HG02884 (cell line): ENCODE measurements at regions not wholly inside any gene's neighbourhood (a gene's known extent, or its start where the extent isn't known, plus 50 kb on each side); places are given as distances from the start of the nearest gene placed in this dataset.

ENCODE experiments used
- ATAC-seq: cut with Tn5 transposase; IDR thresholded peaks from one replicate; pipeline ENCODE4 v1.9.1; 2021; ENCODE audit warnings: mild to moderate bottlenecking, moderate library complexity; ENCODE audit not compliant: unreplicated experiment

GRCh38 chr15:97654481-97655076, 305.9 kb upstream of the ARRDC4 start:
- no peak for ATAC-seq

- ATAC-seq = no peak
These were observed 298.7 kb upstream of the ARRDC4 start for GRCh38 chr15:97661796-97662195.

- no peak for ATAC-seq
These were observed 287.9 kb upstream of the ARRDC4 start for GRCh38 chr15:97672586-97672985.

- ATAC-seq = no peak
These were observed 281.8 kb upstream of the ARRDC4 start for GRCh38 chr15:97678656-97679055.

GRCh38 chr15:97679106-97679688, 281.3 kb upstream of the ARRDC4 start:
- no peak for ATAC-seq

- no peak for ATAC-seq
These were observed 279.8 kb upstream of the ARRDC4 start for GRCh38 chr15:97680606-97681220.

- no peak for ATAC-seq
These were observed 276.7 kb upstream of the ARRDC4 start for GRCh38 chr15:97683831-97684230.

- no peak for ATAC-seq
These were observed 276.3 kb upstream of the ARRDC4 start for GRCh38 chr15:97684249-97684648.

GRCh38 chr15:97686324-97686723, 274.2 kb upstream of the ARRDC4 start:
- ATAC-seq = no peak

GRCh38 chr15:97687654-97688053, 272.8 kb upstream of the ARRDC4 start:
- no peak for ATAC-seq

GRCh38 chr15:97688177-97688576, 272.3 kb upstream of the ARRDC4 start:
- ATAC-seq = no peak

- no peak for ATAC-seq
These were observed 271.6 kb upstream of the ARRDC4 start for GRCh38 chr15:97688886-97689285.

- ATAC-seq = no peak
These were observed 269.4 kb upstream of the ARRDC4 start for GRCh38 chr15:97691078-97691477.

- ATAC-seq = no peak
These were observed 268.7 kb upstream of the ARRDC4 start for GRCh38 chr15:97691799-97692198.

- no peak for ATAC-seq
These were observed 268.0 kb upstream of the ARRDC4 start for GRCh38 chr15:97692301-97693015.

GRCh38 chr15:97694456-97694855, 266.0 kb upstream of the ARRDC4 start:
- ATAC-seq = no peak

- ATAC-seq = no peak
These were observed 257.1 kb upstream of the ARRDC4 start for GRCh38 chr15:97703400-97703799.

- ATAC-seq = no peak
These were observed 254.4 kb upstream of the ARRDC4 start for GRCh38 chr15:97706059-97706458.

GRCh38 chr15:97708252-97708651, 252.3 kb upstream of the ARRDC4 start:
- ATAC-seq = no peak

GRCh38 chr15:97712530-97712929, 248.0 kb upstream of the ARRDC4 start:
- no peak for ATAC-seq

- ATAC-seq = no peak
These were observed 242.7 kb upstream of the ARRDC4 start for GRCh38 chr15:97717806-97718205.

- ATAC-seq = no peak
These were observed 242.0 kb upstream of the ARRDC4 start for GRCh38 chr15:97718509-97718908.
